ENCODE measurements at regions not wholly inside any gene's neighbourhood (a gene's known extent, or its start where the extent isn't known, plus 50 kb on each side); places are given as distances from the start of the nearest gene placed in this dataset.

DNA sequence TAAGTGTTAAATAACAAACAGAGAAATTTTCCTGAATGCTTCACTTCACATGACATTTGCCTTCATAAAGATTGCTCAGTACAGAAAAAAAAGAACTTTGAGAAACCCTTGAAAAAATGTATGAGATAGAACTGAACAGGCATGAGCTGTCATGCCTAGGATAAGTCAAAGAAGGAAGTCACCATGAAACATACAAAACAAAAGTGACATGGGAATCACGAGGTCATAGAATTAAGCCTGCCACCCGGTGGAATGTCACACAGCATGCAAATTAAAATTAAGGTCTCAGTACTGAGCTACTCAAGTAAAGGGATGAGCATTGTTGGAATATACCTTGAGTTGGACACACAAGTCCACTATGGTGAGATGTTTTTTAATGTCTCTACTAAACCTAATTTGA lies 652.5 kb upstream of the NECTIN3 start:
- peak overlapping the region; percentile 58 for H3K27ac Mint-ChIP-seq (ENCODE audit: unreplicated experiment)
- BruUV-seq (replicated peaks) = no TSS peak
- H3K27me3 Mint-ChIP-seq (ENCODE audit: unreplicated experiment) = no peaks in the 10 kb centered on the region
- no peak for DNase-seq
- no peak overlapping the region for H3K4me3 Mint-ChIP-seq (ENCODE audit: low read depth, unreplicated experiment)
- H3K4me1 Mint-ChIP-seq (ENCODE audit: low read depth, unreplicated experiment) = peaks cover 14% of the 10 kb centered on the region
- TF ChIP-seq CTCF (IDR thresholded peaks at IDR 0.05; ENCODE audit: unreplicated experiment) = no peak
- intact Hi-C loops (cut with micrococcal nuclease; ENCODE audit: unreplicated experiment) = loop anchor here (10.0 kb wide), 1 partner anchor 656 kb away; the partner anchor contains the start of gene NECTIN3
- H3K9me3 Mint-ChIP-seq (ENCODE audit: low read depth, unreplicated experiment) = peaks cover 3% of the 10 kb centered on the region
- CTCF ChIA-PET = interaction anchor here (0.6 kb wide), 1 partner anchor 508 kb away, joined by 3 read pairs; no protein-coding TSS in a partner anchor
- peaks cover 6% of the 10 kb centered on the region for H3K36me3 Mint-ChIP-seq (ENCODE audit: insufficient read depth, unreplicated experiment)

- DNase-seq = no peak
- no peak for TF ChIP-seq CTCF (IDR thresholded peaks at IDR 0.05; ENCODE audit: unreplicated experiment)
- Mint-ChIP-seq H3K27ac (ENCODE audit: unreplicated experiment) (no peak overlapping the region), H3K9me3 (ENCODE audit: low read depth, unreplicated experiment) (peaks cover 3% of the 10 kb centered on the region), H3K27me3 (ENCODE audit: unreplicated experiment) (no peaks in the 10 kb centered on the region), H3K36me3 (ENCODE audit: insufficient read depth, unreplicated experiment) (peaks cover 6% of the 10 kb centered on the region), H3K4me1 (ENCODE audit: low read depth, unreplicated experiment) (peaks cover 9% of the 10 kb centered on the region), H3K4me3 (ENCODE audit: low read depth, unreplicated experiment) (no peak overlapping the region)
- CTCF ChIA-PET = interaction anchor here (0.6 to 0.7 kb wide), 2 partner anchors 75 to 623 kb away, joined by 4 to 6 read pairs; no protein-coding TSS in a partner anchor
- BruUV-seq (replicated peaks) = no TSS peak
- intact Hi-C loops (cut with micrococcal nuclease; ENCODE audit: unreplicated experiment) = loop anchor here (10.0 kb wide), 1 partner anchor 655 kb away; the partner anchor contains the start of gene NECTIN3
Measured at GRCh38 chr3:110419601-110420000, 652.0 kb upstream of the NECTIN3 start.

DNA sequence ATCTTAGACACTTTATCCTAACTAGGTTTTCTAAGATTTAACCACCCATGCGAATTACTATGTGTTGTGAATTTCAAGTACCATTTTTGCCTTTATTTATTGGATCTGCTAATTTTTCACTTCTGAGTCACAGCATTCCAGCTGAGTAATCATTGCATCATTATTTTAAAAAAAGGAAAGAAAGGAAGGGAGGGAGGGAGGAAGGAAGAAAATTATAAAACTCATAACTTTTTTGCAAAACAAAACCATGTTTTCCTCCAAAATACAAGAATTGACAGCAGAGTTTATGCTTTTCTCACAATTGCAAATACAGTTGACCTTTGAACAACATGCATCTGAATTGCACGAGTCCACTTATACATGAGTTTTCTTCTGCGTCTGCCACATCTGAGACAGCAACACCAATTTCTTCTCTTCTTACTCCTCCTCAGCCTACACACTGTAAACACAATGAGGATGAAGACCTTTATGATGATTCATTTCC lies 651.4 kb upstream of the NECTIN3 start:
- H3K27ac Mint-ChIP-seq (ENCODE audit: unreplicated experiment) = peak overlapping the region; percentile 72
- CTCF ChIA-PET = interaction anchor here (0.6 to 0.7 kb wide), 2 partner anchors 75 to 622 kb away, joined by 4 to 6 read pairs; no protein-coding TSS in a partner anchor
- no peaks in the 10 kb centered on the region for H3K27me3 Mint-ChIP-seq (ENCODE audit: unreplicated experiment)
- DNase-seq = no peak
- peaks cover 4% of the 10 kb centered on the region for H3K4me1 Mint-ChIP-seq (ENCODE audit: low read depth, unreplicated experiment)
- no peak for TF ChIP-seq CTCF (IDR thresholded peaks at IDR 0.05; ENCODE audit: unreplicated experiment)
- intact Hi-C loops (cut with micrococcal nuclease; ENCODE audit: unreplicated experiment) = no loop called here
- H3K4me3 Mint-ChIP-seq (ENCODE audit: low read depth, unreplicated experiment) = no peak overlapping the region
- H3K9me3 Mint-ChIP-seq (ENCODE audit: low read depth, unreplicated experiment) = peaks cover 3% of the 10 kb centered on the region
- peaks cover 6% of the 10 kb centered on the region for H3K36me3 Mint-ChIP-seq (ENCODE audit: insufficient read depth, unreplicated experiment)
- no TSS peak for BruUV-seq (replicated peaks)

DNA sequence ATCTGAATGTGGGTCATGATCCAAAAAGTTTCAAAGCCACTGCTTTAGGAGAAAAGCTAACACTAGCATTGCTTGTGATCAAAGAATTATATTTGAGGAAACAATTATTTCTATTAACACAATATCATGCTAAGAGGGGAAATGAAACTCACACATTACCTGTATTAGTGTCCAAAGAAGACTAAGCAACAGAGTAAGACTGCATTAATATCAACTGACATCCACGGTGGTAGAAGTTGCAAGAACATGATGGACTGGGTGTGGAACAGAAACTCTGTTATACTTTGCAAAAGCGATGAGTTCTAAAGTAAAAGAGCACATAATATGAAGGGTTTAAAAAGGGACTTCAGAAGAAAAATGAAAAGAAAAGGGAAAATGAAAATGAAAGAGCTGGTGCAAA lies 648.3 kb upstream of the NECTIN3 start:
- BruUV-seq (replicated peaks) = no TSS peak
- Mint-ChIP-seq H3K4me3 (ENCODE audit: low read depth, unreplicated experiment) (no peak overlapping the region), H3K9me3 (ENCODE audit: low read depth, unreplicated experiment) (peaks cover 3% of the 10 kb centered on the region)

More for the DNA sequence above, 648.3 kb upstream of the NECTIN3 start:
- H3K4me1 Mint-ChIP-seq (ENCODE audit: low read depth, unreplicated experiment) = no peaks in the 10 kb centered on the region
- peaks cover 6% of the 10 kb centered on the region for H3K36me3 Mint-ChIP-seq (ENCODE audit: insufficient read depth, unreplicated experiment)
- no peak overlapping the region for H3K27ac Mint-ChIP-seq (ENCODE audit: unreplicated experiment)
- no peak for DNase-seq
- CTCF ChIA-PET = no interaction called here
- no peaks in the 10 kb centered on the region for H3K27me3 Mint-ChIP-seq (ENCODE audit: unreplicated experiment)
- no peak for TF ChIP-seq CTCF (IDR thresholded peaks at IDR 0.05; ENCODE audit: unreplicated experiment)
- intact Hi-C loops (cut with micrococcal nuclease; ENCODE audit: unreplicated experiment) = no loop called here

All from Calu3 (cell line).